ENCODE measurements at regions not wholly inside any gene's neighbourhood (a gene's known extent, or its start where the extent isn't known, plus 50 kb on each side); places are given as distances from the start of the nearest gene placed in this dataset.

DNA sequence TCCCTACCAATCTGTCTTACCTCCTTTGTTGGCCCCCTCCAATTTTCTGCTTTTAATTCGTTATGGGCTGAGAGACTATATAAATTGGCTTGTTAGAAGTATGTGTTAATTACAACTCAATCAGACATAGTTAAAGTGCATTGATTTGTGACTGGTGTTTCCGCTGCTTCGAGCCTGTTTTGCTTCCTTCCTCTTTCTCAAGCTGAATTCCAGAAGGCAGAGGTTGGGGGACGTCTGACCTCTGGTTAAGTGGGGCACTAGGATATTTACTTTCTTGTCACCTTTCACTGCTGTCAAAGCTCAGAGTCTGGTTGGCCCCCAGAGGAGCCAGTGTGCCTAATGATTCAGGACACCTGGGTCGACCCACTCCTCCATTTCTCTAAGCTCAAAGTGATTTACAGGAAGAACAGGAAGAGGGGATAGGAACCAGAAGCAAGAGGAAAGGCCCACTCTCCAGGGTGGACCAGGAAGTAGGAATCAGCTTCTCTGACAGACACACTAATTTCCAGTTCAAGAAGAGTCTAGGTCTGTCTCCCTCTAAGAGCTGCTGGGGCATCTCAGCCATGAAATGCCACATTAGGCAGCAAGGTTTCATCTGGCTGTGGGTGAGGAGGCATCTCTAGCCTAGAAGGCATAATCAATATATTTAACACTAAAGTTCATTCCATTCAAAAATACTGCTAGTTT lies 397.2 kb upstream of the NPVF start:
- no peaks in the 10 kb centered on the region for H3K9me3 ChIP-seq
- 35 to 62% methylated on average over 5 of the region's 5 CpGs for WGBS, 2 donors
- ATAC-seq (no peak), DNase-seq (no peak)
- intact Hi-C loops (cut with DNase I) = no loop called here
- no peaks in the 10 kb centered on the region for H3K27me3 ChIP-seq
- H3K4me1 ChIP-seq = no peaks in the 10 kb centered on the region
- no peak overlapping the region for H3K4me3 ChIP-seq
- H3K36me3 ChIP-seq (replicated peaks in 1 of 2; ENCODE audit: insufficient read depth in 1 of 2, low read depth in 2 of 2) = no peaks in the 10 kb centered on the region
- TF ChIP-seq, protein P1, sequence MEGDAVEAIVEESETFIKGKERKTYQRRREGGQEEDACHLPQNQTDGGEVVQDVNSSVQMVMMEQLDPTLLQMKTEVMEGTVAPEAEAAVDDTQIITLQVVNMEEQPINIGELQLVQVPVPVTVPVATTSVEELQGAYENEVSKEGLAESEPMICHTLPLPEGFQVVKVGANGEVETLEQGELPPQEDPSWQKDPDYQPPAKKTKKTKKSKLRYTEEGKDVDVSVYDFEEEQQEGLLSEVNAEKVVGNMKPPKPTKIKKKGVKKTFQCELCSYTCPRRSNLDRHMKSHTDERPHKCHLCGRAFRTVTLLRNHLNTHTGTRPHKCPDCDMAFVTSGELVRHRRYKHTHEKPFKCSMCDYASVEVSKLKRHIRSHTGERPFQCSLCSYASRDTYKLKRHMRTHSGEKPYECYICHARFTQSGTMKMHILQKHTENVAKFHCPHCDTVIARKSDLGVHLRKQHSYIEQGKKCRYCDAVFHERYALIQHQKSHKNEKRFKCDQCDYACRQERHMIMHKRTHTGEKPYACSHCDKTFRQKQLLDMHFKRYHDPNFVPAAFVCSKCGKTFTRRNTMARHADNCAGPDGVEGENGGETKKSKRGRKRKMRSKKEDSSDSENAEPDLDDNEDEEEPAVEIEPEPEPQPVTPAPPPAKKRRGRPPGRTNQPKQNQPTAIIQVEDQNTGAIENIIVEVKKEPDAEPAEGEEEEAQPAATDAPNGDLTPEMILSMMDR (IDR thresholded peaks at IDR 0.05) = no peak
- no peak for TF ChIP-seq POLR2A (IDR thresholded peaks at IDR 0.05)
- no peak overlapping the region for H3K27ac ChIP-seq

DNA sequence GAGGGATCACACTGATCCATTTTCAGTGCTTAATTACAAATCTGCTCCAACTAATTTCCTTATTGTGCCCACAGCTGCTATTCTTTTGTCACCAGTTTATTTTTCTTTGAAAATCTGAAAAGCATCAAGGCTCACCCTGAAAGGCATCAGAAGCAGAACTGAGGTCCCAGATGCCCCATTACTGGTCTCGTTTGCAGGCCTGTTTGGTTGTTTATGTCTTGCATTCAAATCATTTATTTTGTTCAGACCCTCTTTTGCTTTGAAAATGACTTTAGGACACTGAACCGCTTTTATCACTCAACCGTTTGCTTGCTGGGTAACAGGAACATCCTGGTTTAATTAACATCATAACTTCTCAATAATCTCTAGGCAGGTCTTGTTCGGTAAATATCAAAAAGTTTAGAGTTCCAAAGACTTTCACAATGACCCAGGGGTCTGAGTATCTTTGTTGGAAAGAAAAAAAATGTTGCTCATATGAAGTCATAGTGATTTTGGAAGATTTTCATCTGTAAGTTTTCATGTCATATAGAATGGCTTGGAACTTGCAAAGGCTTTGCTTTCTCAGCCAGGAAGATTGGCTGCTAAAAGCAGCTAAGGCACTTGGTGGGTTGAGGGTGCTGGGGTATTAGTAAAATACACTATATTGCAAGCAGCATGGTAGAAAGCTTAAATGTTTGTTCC lies 398.3 kb upstream of the NPVF start:
- no peaks in the 10 kb centered on the region for H3K36me3 ChIP-seq (replicated peaks in 1 of 2; ENCODE audit: insufficient read depth in 1 of 2, low read depth in 2 of 2)
- H3K4me3 ChIP-seq = no peak overlapping the region
- no peak for TF ChIP-seq POLR2A (IDR thresholded peaks at IDR 0.05)
- TF ChIP-seq, protein P1 (IDR thresholded peaks at IDR 0.05) = no peak
- H3K9me3 ChIP-seq = no peaks in the 10 kb centered on the region
- no peak for ATAC-seq
- intact Hi-C loops (cut with DNase I) = no loop called here
- WGBS, 2 donors = 67 to 80% methylated on average over 4 of the region's 4 CpGs
- no peaks in the 10 kb centered on the region for H3K27me3 ChIP-seq
- no peak overlapping the region for H3K27ac ChIP-seq
- H3K4me1 ChIP-seq = no peaks in the 10 kb centered on the region
- no peak for DNase-seq

DNA sequence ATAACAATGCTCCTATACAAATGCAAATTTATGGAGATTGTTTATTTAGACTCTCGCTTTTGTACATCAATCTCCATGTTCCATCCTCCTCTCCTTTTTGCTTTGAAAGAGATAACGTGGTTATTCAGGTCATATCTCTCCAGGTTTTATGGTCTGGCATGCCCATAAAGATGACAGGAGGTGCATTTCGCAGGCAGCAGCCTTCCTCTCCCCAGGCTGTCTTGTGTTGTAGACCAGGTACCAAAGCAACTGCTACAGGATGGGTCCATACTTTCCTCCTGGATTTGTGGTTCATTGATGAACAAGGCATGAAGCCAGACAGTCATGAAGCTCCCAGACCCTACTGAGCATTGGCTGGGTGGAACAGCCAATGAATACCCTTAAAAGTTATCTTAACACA lies 400.2 kb upstream of the NPVF start:
- WGBS, 2 donors = 51 to 82% methylated on average over 3 of the region's 3 CpGs
- Histone ChIP-seq H3K4me3 (no peak overlapping the region), H3K9me3 (no peaks in the 10 kb centered on the region), H3K27ac (no peak overlapping the region), H3K27me3 (no peaks in the 10 kb centered on the region), H3K4me1 (no peaks in the 10 kb centered on the region), H3K36me3 (replicated peaks in 1 of 2; ENCODE audit: insufficient read depth in 1 of 2, low read depth in 2 of 2) (no peaks in the 10 kb centered on the region)
- DNase-seq (no peak), ATAC-seq (no peak)
- TF ChIP-seq, protein P1 (IDR thresholded peaks at IDR 0.05) = no peak
- TF ChIP-seq POLR2A (IDR thresholded peaks at IDR 0.05) = no peak
- intact Hi-C loops (cut with DNase I) = no loop called here

DNA sequence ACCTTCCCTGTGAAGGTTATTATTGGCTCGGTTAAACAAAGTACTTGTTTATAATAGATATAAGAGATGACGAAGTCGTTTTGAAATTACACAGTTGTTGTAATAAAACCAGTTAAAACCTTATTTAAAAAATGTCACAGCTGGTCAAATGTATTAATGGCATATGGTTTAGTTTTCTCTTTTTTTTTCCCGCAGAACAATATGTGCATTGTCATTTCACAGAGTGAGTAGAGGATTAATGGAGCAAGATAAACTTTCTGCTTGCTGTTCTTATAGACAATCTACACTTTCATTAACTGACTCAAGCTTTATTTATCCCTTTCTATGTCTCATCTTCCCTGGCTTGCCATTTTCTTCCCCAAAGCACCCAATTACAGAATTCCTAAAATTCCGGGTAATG lies 404.3 kb upstream of the NPVF start:
- no peak for ATAC-seq
- H3K4me3 ChIP-seq = no peak overlapping the region
- no peak for DNase-seq
- no peaks in the 10 kb centered on the region for H3K9me3 ChIP-seq
- H3K27ac ChIP-seq = no peak overlapping the region
- H3K36me3 ChIP-seq (replicated peaks in 1 of 2; ENCODE audit: insufficient read depth in 1 of 2, low read depth in 2 of 2) = no peaks in the 10 kb centered on the region
- no peaks in the 10 kb centered on the region for H3K27me3 ChIP-seq
- 42 to 52% methylated on average over 5 of the region's 5 CpGs for WGBS, 2 donors
- TF ChIP-seq, protein P1 (IDR thresholded peaks at IDR 0.05) = no peak
- TF ChIP-seq POLR2A (IDR thresholded peaks at IDR 0.05) = no peak
- H3K4me1 ChIP-seq = no peaks in the 10 kb centered on the region
- intact Hi-C loops (cut with DNase I) = no loop called here
